ENCODE measurements at regions not wholly inside any gene's neighbourhood (a gene's known extent, or its start where the extent isn't known, plus 50 kb on each side); places are given as distances from the start of the nearest gene placed in this dataset.

DNA sequence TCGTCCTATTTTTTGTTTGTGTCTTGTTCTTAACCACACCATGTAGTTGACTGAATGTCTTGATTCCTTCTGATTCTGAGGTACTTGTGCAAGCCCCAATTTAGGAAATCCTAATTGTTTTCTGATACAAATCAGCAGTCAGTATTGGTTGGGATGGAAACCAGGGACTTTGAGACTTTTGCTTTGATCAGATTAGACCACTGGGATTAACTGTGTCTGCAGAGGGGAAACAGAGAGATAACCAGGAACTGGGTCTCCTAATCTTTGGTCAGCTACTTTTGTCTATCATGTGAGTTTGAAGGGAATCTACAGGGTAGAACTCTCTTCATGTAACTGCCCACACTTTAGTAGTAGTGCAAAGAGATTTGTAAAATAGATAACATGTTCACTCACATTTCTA, 173.8 kb upstream of the POC5 start:
- H3K4me3 ChIP-seq (replicated peaks in 1 of 3; ENCODE audit: insufficient read depth in 1 of 3, low read depth in 2 of 3, low read length in 3 of 3), result no peak overlapping the region
- H3K4me1 ChIP-seq (ENCODE audit: insufficient read depth, low read length), result no peaks in the 10 kb centered on the region
- intact Hi-C loops (cut with micrococcal nuclease; ENCODE audit: unreplicated experiment) (no loop called here), in situ Hi-C loops (cut with HindIII; ENCODE audit: extremely low pct_ligation_motif_present, low pct_unique_long_range_greater_than_20kb) (no loop called here)
- no peak overlapping the region for H3K9ac ChIP-seq (ENCODE audit: insufficient read depth, low read depth, low read length)
- FAIRE-seq (no peak), DNase-seq (ENCODE audit: low spot score) (no peak), ATAC-seq (no peak)
- no peak overlapping the region for H2AFZ ChIP-seq (ENCODE audit: low read length)
- no peaks in the 10 kb centered on the region for H3K36me3 ChIP-seq (replicated peaks in 1 of 2; ENCODE audit: control insufficient read depth in 1 of 2, insufficient read depth in 2 of 2, low read length in 2 of 2)
- ChIA-PET CTCF (ENCODE audit: low intra/inter-chr PET ratio, low total read pairs) (no interaction called here), POLR2A (no interaction called here)
- H3K4me2 ChIP-seq (ENCODE audit: low read depth, low read length), result no peak overlapping the region
- no peaks in the 10 kb centered on the region for H3K27me3 ChIP-seq (ENCODE audit: control insufficient read depth in 1 of 2, insufficient read depth in 2 of 2, low read length in 2 of 2)
- H3K9me3 ChIP-seq (ENCODE audit: low read length), result peaks cover 12% of the 10 kb centered on the region
- no peaks in the 10 kb centered on the region for H3K79me2 ChIP-seq (ENCODE audit: insufficient read depth, low read length)
- BruUV-seq (replicated peaks), result no TSS peak
- no peak overlapping the region for H3K27ac ChIP-seq (ENCODE audit: extremely low read length, insufficient read depth, low read length)
- WGBS (ENCODE audit: low lambda C conversion rate), result 0% methylated on average over 1 of the region's 1 CpG
- H4K20me1 ChIP-seq (ENCODE audit: insufficient read depth, low read length), result no peaks in the 10 kb centered on the region
- no peak for TF ChIP-seq TOE1 (CRISPR knock-in tag; IDR thresholded peaks at IDR 0.05)
- no peak for TF ChIP-seq TFDP2 (CRISPR knock-in tag; IDR thresholded peaks at IDR 0.05)
- TF ChIP-seq, protein P1, sequence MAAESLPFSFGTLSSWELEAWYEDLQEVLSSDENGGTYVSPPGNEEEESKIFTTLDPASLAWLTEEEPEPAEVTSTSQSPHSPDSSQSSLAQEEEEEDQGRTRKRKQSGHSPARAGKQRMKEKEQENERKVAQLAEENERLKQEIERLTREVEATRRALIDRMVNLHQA (CRISPR knock-in tag; IDR thresholded peaks at IDR 0.05), result no peak
- TF ChIP-seq, protein P2, sequence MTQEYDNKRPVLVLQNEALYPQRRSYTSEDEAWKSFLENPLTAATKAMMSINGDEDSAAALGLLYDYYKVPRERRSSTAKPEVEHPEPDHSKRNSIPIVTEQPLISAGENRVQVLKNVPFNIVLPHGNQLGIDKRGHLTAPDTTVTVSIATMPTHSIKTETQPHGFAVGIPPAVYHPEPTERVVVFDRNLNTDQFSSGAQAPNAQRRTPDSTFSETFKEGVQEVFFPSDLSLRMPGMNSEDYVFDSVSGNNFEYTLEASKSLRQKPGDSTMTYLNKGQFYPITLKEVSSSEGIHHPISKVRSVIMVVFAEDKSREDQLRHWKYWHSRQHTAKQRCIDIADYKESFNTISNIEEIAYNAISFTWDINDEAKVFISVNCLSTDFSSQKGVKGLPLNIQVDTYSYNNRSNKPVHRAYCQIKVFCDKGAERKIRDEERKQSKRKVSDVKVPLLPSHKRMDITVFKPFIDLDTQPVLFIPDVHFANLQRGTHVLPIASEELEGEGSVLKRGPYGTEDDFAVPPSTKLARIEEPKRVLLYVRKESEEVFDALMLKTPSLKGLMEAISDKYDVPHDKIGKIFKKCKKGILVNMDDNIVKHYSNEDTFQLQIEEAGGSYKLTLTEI (CRISPR knock-in tag; conservative IDR thresholded peaks at IDR 0.05), result no peak
- no peak for TF ChIP-seq ZNF878 (CRISPR knock-in tag; IDR thresholded peaks at IDR 0.05)
- no peak for TF ChIP-seq NFE2 (CRISPR knock-in tag; IDR thresholded peaks at IDR 0.05)
- TF ChIP-seq RBAK (CRISPR knock-in tag; IDR thresholded peaks at IDR 0.05), result no peak
- TF ChIP-seq, protein P3, sequence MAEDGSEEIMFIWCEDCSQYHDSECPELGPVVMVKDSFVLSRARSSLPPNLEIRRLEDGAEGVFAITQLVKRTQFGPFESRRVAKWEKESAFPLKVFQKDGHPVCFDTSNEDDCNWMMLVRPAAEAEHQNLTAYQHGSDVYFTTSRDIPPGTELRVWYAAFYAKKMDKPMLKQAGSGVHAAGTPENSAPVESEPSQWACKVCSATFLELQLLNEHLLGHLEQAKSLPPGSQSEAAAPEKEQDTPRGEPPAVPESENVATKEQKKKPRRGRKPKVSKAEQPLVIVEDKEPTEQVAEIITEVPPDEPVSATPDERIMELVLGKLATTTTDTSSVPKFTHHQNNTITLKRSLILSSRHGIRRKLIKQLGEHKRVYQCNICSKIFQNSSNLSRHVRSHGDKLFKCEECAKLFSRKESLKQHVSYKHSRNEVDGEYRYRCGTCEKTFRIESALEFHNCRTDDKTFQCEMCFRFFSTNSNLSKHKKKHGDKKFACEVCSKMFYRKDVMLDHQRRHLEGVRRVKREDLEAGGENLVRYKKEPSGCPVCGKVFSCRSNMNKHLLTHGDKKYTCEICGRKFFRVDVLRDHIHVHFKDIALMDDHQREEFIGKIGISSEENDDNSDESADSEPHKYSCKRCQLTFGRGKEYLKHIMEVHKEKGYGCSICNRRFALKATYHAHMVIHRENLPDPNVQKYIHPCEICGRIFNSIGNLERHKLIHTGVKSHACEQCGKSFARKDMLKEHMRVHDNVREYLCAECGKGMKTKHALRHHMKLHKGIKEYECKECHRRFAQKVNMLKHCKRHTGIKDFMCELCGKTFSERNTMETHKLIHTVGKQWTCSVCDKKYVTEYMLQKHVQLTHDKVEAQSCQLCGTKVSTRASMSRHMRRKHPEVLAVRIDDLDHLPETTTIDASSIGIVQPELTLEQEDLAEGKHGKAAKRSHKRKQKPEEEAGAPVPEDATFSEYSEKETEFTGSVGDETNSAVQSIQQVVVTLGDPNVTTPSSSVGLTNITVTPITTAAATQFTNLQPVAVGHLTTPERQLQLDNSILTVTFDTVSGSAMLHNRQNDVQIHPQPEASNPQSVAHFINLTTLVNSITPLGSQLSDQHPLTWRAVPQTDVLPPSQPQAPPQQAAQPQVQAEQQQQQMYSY (CRISPR knock-in tag; IDR thresholded peaks at IDR 0.05), result no peak
- TF ChIP-seq PHB2 (IDR thresholded peaks at IDR 0.05; ENCODE audit: partially characterized antibody), result no peak
- TF ChIP-seq, protein P4, sequence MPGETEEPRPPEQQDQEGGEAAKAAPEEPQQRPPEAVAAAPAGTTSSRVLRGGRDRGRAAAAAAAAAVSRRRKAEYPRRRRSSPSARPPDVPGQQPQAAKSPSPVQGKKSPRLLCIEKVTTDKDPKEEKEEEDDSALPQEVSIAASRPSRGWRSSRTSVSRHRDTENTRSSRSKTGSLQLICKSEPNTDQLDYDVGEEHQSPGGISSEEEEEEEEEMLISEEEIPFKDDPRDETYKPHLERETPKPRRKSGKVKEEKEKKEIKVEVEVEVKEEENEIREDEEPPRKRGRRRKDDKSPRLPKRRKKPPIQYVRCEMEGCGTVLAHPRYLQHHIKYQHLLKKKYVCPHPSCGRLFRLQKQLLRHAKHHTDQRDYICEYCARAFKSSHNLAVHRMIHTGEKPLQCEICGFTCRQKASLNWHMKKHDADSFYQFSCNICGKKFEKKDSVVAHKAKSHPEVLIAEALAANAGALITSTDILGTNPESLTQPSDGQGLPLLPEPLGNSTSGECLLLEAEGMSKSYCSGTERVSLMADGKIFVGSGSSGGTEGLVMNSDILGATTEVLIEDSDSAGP (CRISPR knock-in tag; IDR thresholded peaks at IDR 0.05; ENCODE audit: borderline replicate concordance), result no peak
- no peak for TF ChIP-seq ZNF557 (CRISPR knock-in tag; IDR thresholded peaks at IDR 0.05)
- no peak for TF ChIP-seq TP53 (CRISPR knock-in tag; conservative IDR thresholded peaks at IDR 0.05)

All from HepG2 (cell line).